ENCODE measurements at regions not wholly inside any gene's neighbourhood (a gene's known extent, or its start where the extent isn't known, plus 50 kb on each side); places are given as distances from the start of the nearest gene placed in this dataset.
"Not testable (repeated sequence)": the region's sequence is repeated elsewhere in the genome, so short reads cannot be mapped to it uniquely, and the experiment has no call there.

GRCh38 chr11:103591554-103591953 lies 444.9 kb upstream of the DDI1 start:
- Histone ChIP-seq H3K27ac (ENCODE audit: low read depth) (no peak overlapping the region), H3K4me1 (ENCODE audit: insufficient read depth) (no peaks in the 10 kb centered on the region), H3K4me3 (ENCODE audit: low read depth, low read length) (no peak overlapping the region), H3K36me3 (ENCODE audit: insufficient read depth) (no peaks in the 10 kb centered on the region)
- 77% methylated on average over 3 of the region's 3 CpGs for WGBS
- no peak for DNase-seq (ENCODE audit: extremely low spot score)

GRCh38 chr11:103594283-103594682 lies 442.2 kb upstream of the DDI1 start:
- no peaks in the 10 kb centered on the region for H3K36me3 ChIP-seq (ENCODE audit: insufficient read depth)
- no peak overlapping the region for H3K4me3 ChIP-seq (ENCODE audit: low read depth, low read length)
- H3K27ac ChIP-seq (ENCODE audit: low read depth) = no peak overlapping the region
- DNase-seq (ENCODE audit: extremely low spot score) = no peak
- H3K4me1 ChIP-seq (ENCODE audit: insufficient read depth) = no peaks in the 10 kb centered on the region

GRCh38 chr11:103596315-103596714 lies 440.1 kb upstream of the DDI1 start:
- no peak for DNase-seq (ENCODE audit: extremely low spot score)
- H3K36me3 ChIP-seq (ENCODE audit: insufficient read depth) = no peaks in the 10 kb centered on the region
- no peak overlapping the region for H3K4me3 ChIP-seq (ENCODE audit: low read depth, low read length)
- H3K4me1 ChIP-seq (ENCODE audit: insufficient read depth) = no peaks in the 10 kb centered on the region
- WGBS = 91% methylated on average over 3 of the region's 3 CpGs
- no peak overlapping the region for H3K27ac ChIP-seq (ENCODE audit: low read depth)

- WGBS = 79% methylated on average over 3 of the region's 3 CpGs
- H3K27ac ChIP-seq (ENCODE audit: low read depth) = no peak overlapping the region
- no peaks in the 10 kb centered on the region for H3K36me3 ChIP-seq (ENCODE audit: insufficient read depth)
- no peak for DNase-seq (ENCODE audit: extremely low spot score)
- no peak overlapping the region for H3K4me3 ChIP-seq (ENCODE audit: low read depth, low read length)
- no peaks in the 10 kb centered on the region for H3K4me1 ChIP-seq (ENCODE audit: insufficient read depth)
These were observed 435.1 kb upstream of the DDI1 start for GRCh38 chr11:103601225-103601846.

GRCh38 chr11:103602840-103603239 lies 433.6 kb upstream of the DDI1 start:
- no peak for DNase-seq (ENCODE audit: extremely low spot score)
- Histone ChIP-seq H3K4me3 (ENCODE audit: low read depth, low read length) (no peak overlapping the region), H3K36me3 (ENCODE audit: insufficient read depth) (no peaks in the 10 kb centered on the region), H3K27ac (ENCODE audit: low read depth) (no peak overlapping the region), H3K4me1 (ENCODE audit: insufficient read depth) (no peaks in the 10 kb centered on the region)

- Histone ChIP-seq H3K4me3 (ENCODE audit: low read depth, low read length) (no peak overlapping the region), H3K27ac (ENCODE audit: low read depth) (no peak overlapping the region), H3K4me1 (ENCODE audit: insufficient read depth) (no peaks in the 10 kb centered on the region), H3K36me3 (ENCODE audit: insufficient read depth) (no peaks in the 10 kb centered on the region)
- WGBS = 85% methylated on average over 2 of the region's 2 CpGs
- DNase-seq (ENCODE audit: extremely low spot score) = no peak
These were observed 432.1 kb upstream of the DDI1 start for GRCh38 chr11:103604310-103604709.

- no peaks in the 10 kb centered on the region for H3K4me1 ChIP-seq (ENCODE audit: insufficient read depth)
- WGBS = 66% methylated on average over 3 of the region's 3 CpGs
- H3K36me3 ChIP-seq (ENCODE audit: insufficient read depth) = no peaks in the 10 kb centered on the region
- H3K4me3 ChIP-seq (ENCODE audit: low read depth, low read length) = no peak overlapping the region
- no peak overlapping the region for H3K27ac ChIP-seq (ENCODE audit: low read depth)
- no peak for DNase-seq (ENCODE audit: extremely low spot score)
These were observed 427.9 kb upstream of the DDI1 start for GRCh38 chr11:103608566-103608965.

GRCh38 chr11:103609117-103610066 lies 427.0 kb upstream of the DDI1 start:
- no peak for DNase-seq (ENCODE audit: extremely low spot score)
- H3K27ac ChIP-seq (ENCODE audit: low read depth) = no peak overlapping the region
- H3K4me1 ChIP-seq (ENCODE audit: insufficient read depth) = no peaks in the 10 kb centered on the region
- 48% methylated on average over 2 of the region's 2 CpGs for WGBS
- H3K36me3 ChIP-seq (ENCODE audit: insufficient read depth) = no peaks in the 10 kb centered on the region
- H3K4me3 ChIP-seq (ENCODE audit: low read depth, low read length) = no peak overlapping the region

- no peak for DNase-seq (ENCODE audit: extremely low spot score)
- H3K27ac ChIP-seq (ENCODE audit: low read depth) = no peak overlapping the region
- no peaks in the 10 kb centered on the region for H3K36me3 ChIP-seq (ENCODE audit: insufficient read depth)
- H3K4me3 ChIP-seq (ENCODE audit: low read depth, low read length) = no peak overlapping the region
- no peaks in the 10 kb centered on the region for H3K4me1 ChIP-seq (ENCODE audit: insufficient read depth)
These were observed 426.0 kb upstream of the DDI1 start for GRCh38 chr11:103610435-103610834.

GRCh38 chr11:103611526-103612260 lies 424.7 kb upstream of the DDI1 start:
- DNase-seq (ENCODE audit: extremely low spot score); H3K36me3 ChIP-seq (ENCODE audit: insufficient read depth); H3K4me3 ChIP-seq (ENCODE audit: low read depth, low read length); H3K4me1 ChIP-seq (ENCODE audit: insufficient read depth); H3K27ac ChIP-seq (ENCODE audit: low read depth): not testable (repeated sequence)
- WGBS = 82% methylated on average over 7 of the region's 7 CpGs

- WGBS = 92% methylated on average over 9 of the region's 9 CpGs
- H3K36me3 ChIP-seq (ENCODE audit: insufficient read depth) = not testable (repeated sequence)
These were observed 424.0 kb upstream of the DDI1 start for GRCh38 chr11:103612451-103612850.

GRCh38 chr11:103616586-103616985 lies 419.9 kb upstream of the DDI1 start:
- H3K4me3 ChIP-seq (ENCODE audit: low read depth, low read length); H3K36me3 ChIP-seq (ENCODE audit: insufficient read depth); H3K27ac ChIP-seq (ENCODE audit: low read depth); H3K4me1 ChIP-seq (ENCODE audit: insufficient read depth); DNase-seq (ENCODE audit: extremely low spot score): not testable (repeated sequence)
- WGBS = 84% methylated on average over 2 of the region's 2 CpGs

More at GRCh38 chr11:103612451-103612850, 424.0 kb upstream of the DDI1 start:
- not testable (repeated sequence) for H3K4me3 ChIP-seq (ENCODE audit: low read depth, low read length); H3K27ac ChIP-seq (ENCODE audit: low read depth); DNase-seq (ENCODE audit: extremely low spot score); H3K4me1 ChIP-seq (ENCODE audit: insufficient read depth)

- Histone ChIP-seq H3K4me1 (ENCODE audit: insufficient read depth) (no peaks in the 10 kb centered on the region), H3K27ac (ENCODE audit: low read depth) (no peak overlapping the region), H3K36me3 (ENCODE audit: insufficient read depth) (no peaks in the 10 kb centered on the region), H3K4me3 (ENCODE audit: low read depth, low read length) (no peak overlapping the region)
- 62% methylated on average over 3 of the region's 3 CpGs for WGBS
- no peak for DNase-seq (ENCODE audit: extremely low spot score)
These were observed 417.9 kb upstream of the DDI1 start for GRCh38 chr11:103618528-103618927.

- no peak overlapping the region for H3K4me3 ChIP-seq (ENCODE audit: low read depth, low read length)
- WGBS = 41% methylated on average over 5 of the region's 5 CpGs
- H3K36me3 ChIP-seq (ENCODE audit: insufficient read depth) = no peaks in the 10 kb centered on the region
- no peaks in the 10 kb centered on the region for H3K4me1 ChIP-seq (ENCODE audit: insufficient read depth)
- H3K27ac ChIP-seq (ENCODE audit: low read depth) = no peak overlapping the region
- no peak for DNase-seq (ENCODE audit: extremely low spot score)
These were observed 417.0 kb upstream of the DDI1 start for GRCh38 chr11:103619480-103619879.
